Lower leg skin (tissue), 3 donors: ENCODE measurements at regions not wholly inside any gene's neighbourhood (a gene's known extent, or its start where the extent isn't known, plus 50 kb on each side); places are given as distances from the start of the nearest gene placed in this dataset.
"Not testable (repeated sequence)": the region's sequence is repeated elsewhere in the genome, so short reads cannot be mapped to it uniquely, and the experiment has no call there.

Experiments
- POLR2A ChIP-seq, 2 donors: fragments of 450-650 bp; IDR thresholded peaks; one replicate each; pipeline ENCODE4 v1.6.1; 2016 to 2017; ENCODE audit warnings: antibody characterized with exemption in 2 of 2, mild to moderate bottlenecking in 1 of 2, moderate library complexity in 1 of 2
- TF ChIP-seq, protein P1 (sequence below), 3 donors: fragments of 450-650 bp; IDR thresholded peaks; one replicate each; pipeline ENCODE4 v1.5.1; 2016; ENCODE audit warnings: antibody characterized with exemption in 3 of 3, mild to moderate bottlenecking in 3 of 3, moderate library complexity in 2 of 3

DNA sequence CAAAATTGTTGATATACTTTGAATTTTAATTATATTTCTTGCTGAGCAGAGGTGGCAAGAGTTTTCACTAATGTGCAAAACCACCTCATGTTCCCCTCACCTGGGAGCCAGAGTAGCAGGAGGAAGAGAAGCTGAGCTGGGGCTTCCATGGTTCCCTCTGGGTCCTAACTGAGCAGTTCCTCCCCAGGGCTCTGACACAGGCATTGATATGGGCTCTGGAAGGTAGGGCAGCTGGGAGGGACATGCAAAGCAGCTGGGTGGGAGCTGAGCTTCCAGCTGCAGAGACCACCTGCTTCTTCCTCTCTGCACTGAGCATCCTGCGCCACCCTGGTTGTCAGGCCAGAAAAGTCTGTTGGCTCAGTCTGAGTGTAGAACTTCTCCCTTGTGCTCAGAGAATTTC, 336.1 kb downstream of the RPIA start:
- not testable (repeated sequence) for TF ChIP-seq POLR2A (IDR thresholded peaks at IDR 0.05)
- TF ChIP-seq, protein P1, sequence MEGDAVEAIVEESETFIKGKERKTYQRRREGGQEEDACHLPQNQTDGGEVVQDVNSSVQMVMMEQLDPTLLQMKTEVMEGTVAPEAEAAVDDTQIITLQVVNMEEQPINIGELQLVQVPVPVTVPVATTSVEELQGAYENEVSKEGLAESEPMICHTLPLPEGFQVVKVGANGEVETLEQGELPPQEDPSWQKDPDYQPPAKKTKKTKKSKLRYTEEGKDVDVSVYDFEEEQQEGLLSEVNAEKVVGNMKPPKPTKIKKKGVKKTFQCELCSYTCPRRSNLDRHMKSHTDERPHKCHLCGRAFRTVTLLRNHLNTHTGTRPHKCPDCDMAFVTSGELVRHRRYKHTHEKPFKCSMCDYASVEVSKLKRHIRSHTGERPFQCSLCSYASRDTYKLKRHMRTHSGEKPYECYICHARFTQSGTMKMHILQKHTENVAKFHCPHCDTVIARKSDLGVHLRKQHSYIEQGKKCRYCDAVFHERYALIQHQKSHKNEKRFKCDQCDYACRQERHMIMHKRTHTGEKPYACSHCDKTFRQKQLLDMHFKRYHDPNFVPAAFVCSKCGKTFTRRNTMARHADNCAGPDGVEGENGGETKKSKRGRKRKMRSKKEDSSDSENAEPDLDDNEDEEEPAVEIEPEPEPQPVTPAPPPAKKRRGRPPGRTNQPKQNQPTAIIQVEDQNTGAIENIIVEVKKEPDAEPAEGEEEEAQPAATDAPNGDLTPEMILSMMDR (IDR thresholded peaks at IDR 0.05): not testable (repeated sequence)
